Right renal cortex interstitium (tissue), 3 donors: ENCODE measurements at regions not wholly inside any gene's neighbourhood (a gene's known extent, or its start where the extent isn't known, plus 50 kb on each side); places are given as distances from the start of the nearest gene placed in this dataset.

ENCODE experiments used
- DNase-seq, 3 donors: peaks; one replicate each; pipeline ENCODE4 v3.0.0-alpha.2; 2013; ENCODE audit warnings: low read depth in 3 of 3, low spot score in 2 of 3

DNA sequence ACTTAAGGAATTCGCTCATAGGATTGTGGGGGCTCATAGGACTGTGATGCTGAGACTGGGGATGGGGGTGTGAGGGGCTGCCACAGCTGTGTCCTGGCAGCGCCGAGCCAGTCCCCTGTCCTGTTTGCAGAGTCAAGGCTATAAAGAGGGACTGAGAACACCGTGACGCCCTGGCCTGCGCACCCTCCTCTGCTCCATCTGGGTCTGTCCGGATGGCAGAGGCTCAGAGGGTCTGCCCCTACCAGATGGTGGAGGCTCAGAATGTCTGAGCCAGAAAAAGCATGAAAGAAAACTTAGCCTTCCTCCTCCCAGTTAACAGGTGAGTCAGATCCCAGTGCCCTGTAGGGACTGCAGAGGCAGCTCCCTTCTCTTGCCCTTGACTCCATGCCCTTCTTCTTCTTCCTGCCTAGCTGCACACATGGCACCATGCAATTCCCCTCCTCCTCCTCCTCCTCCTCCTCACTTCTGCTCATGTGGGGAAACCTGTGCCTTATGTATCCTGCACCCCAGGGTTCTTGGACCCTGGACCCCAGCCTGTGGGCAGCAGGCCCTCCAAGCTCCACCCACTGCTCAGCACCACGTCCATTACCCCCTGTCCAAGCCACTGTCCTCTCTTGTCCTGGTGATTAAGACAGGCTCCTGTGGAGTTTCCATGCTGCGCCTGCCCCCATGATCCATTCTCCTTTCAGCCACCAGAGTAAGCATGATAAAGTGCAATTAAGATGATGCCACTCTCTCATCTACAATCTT, 410.0 kb upstream of the SULF2 start:
- DNase-seq = no peak

DNA sequence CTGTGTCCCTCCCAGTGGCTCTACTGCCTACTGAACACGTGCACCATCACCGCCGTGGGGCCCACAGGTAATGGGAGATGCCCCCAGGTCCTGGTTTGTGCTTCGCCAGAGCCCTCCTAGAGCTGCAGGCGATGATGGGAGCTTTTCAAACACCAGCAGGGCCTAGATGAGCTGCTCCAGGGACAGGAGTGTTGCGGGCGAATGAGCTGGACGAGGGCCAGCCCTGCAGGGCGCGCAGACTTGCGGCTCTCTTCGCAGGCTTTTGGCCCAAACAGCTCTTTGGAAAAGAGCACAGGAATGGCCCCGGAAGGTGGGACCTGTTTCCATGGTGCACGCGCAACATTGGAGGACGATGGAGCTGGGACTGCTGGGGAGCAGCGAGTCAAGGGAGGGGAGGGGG, 409.3 kb upstream of the SULF2 start:
- DNase-seq = no peak

DNA sequence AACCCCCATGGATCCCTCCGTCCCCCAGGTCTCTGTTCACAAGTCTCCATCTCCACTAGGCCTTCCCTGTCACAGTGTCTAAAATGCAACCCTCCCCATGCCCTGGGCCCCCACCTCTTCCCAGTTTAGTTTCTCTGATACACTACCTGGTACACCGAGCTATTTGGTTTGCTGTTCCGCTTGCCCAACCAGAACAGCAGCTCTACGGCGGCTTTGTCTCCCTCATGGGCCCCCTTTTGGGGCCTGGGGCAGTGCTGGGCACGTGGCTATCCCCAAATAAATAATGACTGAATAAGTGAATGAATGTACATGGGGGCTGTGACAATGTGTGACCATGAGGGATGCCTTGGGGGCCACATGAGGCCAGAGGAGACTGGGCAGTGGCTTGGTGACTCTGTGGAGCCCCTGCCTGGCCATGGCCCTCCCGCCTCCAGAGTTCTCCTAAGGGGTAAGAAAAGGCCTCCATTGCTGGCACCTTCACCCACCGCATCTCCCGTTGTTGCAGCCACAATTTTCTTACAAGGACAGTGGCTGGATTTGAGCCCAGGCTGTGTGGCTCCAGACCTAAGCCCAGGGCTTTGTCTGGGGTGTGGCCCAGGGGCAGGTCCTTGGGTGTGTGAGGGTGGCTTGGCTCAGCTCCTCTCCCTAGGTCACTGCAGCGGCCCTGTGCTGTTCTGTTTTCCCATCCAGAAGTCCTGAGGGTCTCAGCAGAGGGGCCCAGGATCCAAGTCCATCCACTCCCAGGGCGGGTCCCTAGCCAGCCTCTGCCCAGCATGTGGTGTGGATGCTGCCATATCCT, 408.5 kb upstream of the SULF2 start:
- DNase-seq = no peak

DNA sequence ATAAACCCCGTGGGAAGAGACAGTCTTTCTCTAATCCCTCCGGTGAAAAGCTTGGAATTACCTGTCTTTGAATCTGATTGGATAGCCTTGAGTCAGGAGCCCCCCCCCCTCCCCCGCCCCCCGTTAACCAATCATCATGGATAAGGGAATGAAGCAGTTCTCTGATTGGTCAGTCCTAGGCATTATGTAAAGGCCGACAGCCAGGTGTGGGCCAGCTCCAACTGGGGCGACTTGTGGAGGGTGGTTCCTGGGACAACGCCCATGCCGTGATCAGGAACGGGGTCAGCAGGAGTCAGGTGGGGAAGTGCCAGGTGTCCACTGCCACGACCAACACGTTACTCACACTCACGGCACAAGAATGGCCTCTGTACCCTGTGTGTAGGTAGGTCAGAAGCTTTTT, 406.8 kb upstream of the SULF2 start:
- DNase-seq = no peak

DNA sequence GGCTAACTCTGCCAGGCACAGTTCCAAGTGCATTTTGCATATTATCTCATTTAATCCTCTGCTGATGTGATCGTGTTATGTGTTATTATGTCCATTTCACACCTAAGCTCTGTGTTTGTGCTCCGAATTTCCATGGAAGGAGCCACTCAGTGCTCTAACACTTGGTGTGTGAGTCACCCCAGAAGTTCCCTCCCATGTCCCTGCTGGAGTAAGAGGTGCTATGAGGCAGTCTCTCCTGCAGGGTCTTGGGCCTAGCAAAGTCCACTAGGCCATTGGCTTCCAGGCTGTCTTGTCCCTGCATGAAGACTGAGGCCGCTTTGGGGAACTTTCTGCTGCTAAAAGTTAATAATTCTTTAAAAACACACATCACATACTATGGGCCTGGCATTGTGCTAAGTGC, 405.9 kb upstream of the SULF2 start:
- DNase-seq = no peak

DNA sequence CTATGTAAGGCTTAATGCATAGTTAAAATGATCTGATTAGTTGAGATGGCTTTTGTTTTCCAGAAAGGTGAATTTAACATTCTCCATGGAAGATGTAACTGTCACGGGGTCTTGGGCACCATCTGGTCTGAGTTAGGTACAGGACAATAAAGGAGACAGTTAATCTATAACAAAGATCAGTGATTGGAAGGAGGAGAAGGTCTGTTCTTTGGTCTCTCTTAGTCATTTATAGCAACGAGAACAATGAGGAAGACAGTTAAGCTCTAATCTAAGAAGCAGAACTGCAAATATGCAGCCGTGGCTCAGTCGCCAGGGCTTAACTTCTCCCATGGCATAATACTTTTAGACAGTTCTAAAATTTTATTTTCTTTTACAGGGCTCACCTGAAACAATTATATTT, 405.5 kb upstream of the SULF2 start:
- no peak for DNase-seq

DNA sequence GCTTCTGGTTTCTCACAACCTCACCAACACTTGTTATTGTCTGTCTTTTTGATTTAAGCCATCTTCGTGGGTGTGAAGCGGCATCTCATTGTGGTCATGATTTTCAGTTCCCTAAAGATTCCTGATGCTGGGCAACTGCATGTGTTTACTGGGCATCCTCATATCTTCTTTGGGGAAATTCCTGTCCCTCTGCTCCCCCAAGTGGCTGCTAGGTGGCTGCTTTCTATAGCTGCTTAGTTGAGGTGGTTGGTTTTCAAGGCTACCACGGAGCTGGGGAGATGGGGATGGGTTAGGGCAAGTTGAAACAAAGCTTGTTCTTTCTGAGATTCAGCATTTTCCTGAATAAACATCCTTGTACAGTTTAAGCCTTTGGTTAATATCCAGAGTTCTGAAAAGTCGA, 403.9 kb upstream of the SULF2 start:
- DNase-seq = no peak

DNA sequence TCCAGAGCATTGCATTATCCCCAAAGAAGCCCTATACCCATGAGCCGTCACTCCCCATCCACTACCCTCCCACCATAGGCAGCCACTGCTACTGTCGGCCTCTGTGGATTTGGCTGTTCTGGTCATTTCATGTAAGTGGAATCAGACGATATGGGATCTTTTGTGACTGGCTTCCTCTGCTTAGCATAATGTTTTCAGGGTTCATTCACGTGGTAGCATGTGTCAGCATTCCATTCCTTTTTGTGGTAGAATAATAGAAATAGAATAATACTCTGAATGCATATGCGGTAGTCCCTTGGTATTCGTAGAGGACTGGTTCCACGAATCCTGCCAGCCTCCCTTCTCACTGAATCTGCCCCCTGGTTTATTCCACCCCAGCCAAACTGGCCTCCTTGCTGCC, 402.6 kb upstream of the SULF2 start:
- no peak for DNase-seq

DNA sequence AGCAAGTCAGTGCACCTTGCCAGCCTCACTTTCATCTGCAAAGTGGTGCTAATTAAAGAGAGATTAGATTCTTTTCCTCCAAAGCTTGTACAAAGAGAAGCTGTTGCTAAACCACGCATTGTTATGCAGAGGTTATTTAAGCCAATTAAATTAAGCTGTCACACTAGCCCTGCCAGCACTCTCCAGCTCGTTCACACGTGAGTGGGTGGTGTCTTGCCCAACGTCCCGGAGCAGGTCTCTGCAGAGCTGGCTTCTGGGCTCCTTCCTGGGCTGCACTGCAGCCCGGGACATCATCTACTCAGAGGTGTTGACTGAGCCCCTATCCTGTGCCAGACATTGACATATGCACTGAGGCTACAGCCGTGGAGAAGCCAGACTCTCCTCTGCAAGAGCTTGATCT, 401.6 kb upstream of the SULF2 start:
- DNase-seq = no peak

DNA sequence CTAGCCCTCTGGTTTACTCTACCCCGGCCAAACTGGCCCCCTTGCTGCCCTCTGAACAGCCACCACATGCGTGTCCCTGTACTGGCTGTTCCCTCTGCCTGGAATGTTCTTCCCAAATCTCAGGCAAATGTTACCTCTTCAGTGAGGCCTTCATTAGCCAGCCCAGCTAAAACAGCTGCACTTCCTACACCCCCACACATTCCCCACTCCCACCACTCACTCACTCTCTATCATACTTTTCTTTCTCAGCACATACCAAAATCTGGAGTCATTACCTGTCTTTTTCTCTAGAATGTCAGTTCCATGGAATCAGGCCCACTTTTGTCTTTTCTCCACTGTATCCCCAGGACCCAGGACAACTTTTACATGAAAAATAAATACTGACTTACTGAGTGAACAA, 401.2 kb upstream of the SULF2 start:
- DNase-seq = no peak

DNA sequence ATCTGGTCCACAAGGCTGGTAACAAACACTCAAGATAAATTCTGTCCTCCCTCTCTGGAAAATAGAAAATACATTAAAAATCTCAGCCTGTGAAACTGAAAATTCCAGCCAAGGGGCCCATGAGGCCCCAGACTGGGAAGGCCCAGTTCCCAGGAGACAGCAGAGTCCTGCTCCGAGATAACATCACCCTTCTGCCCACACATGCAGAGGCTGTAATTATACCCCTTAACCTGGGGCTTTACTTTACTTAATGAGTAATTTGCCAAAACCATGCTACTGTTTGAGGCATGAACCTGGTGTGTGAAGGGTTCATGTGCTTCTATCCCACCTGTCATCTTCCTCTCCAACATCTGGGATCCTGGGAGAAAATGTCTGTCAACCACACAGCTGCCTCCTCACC, 398.9 kb upstream of the SULF2 start:
- no peak for DNase-seq

DNA sequence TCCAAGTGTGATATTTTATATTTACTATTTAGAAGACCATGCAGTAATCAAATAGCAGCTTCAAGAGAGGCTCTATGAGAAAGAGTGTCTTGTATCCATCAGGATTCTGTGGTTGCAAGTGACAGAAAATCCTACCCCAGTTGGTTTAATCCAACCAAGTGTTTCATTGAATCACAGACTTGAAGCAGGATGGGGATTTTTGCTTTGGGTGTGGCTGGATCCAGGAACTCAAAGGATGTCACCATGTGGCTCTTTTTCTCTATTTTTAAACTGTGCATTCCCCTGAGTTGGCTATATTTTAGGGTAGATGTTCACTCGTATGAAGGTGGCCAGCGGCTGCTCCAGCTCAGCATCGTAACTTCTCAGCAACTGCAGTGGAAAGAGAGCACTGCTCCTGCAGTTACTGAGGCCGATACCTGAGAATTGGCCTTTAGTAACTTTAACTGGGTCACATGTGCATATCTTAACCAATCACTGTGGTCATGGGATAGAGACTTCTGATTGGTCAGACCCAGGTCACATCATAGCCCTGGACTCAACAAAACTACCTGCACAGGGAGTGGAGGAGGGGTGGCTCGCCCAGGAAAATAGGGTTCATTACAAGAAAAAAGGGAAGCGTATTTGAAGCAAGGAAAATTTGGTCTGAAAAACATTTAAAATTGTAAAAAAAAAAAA, 396.1 kb upstream of the SULF2 start:
- DNase-seq = no peak

DNA sequence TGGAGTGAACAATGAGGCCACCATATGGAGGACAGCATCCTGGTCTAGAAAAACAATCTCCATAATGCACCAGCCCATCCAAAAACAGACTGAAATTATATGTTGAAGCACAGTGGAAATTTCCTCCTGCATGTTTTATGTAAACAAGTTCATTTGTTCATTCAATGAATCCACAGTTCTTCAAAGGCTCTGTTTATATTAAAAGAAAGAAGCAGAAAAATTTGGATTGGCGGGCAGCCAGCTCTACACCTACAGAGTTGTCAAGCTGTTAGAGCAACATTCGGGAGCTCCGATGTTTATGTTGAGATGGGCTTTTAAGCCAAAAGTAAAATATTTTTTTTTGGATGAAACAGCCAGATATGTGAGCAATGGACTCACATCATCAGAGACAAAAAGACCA, 395.3 kb upstream of the SULF2 start:
- DNase-seq = no peak

DNA sequence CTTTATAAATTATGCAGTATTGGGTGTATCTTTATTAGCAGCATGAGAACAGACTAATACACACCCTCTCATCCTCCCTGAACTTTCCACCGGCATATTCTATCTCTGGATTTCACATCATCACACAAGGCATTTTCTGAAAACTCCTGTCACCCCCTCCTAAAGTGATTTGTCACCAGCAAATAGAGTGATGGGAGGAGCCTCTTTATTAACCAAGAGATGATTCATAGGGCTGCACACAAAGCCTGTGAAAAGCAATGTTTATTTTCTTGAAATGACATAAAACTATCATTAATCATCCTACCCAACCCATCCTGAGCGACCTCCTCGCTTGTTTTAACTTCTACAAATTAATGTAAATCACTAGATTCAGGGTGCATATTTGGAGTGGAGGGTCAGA, 394.7 kb upstream of the SULF2 start:
- DNase-seq = no peak

DNA sequence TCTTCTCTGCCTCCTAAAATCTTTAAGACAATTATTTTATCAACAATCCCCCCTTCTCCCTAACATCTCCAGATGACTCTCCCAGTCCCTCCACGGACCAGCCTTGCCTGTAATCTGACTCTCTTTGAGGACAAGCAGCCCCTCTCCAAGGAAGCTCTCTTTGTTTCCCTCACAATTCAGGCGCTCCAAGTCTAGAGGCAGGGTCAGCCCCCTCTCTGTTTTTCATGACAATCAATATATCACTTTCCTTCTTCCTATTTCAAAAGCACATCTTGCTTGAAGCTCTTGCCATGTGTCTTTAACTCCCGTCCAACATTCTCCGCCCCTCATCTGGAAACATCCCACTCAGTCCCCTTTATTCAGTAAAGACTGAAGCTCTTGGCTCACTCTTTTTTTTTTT, 393.4 kb upstream of the SULF2 start:
- DNase-seq = no peak

DNA sequence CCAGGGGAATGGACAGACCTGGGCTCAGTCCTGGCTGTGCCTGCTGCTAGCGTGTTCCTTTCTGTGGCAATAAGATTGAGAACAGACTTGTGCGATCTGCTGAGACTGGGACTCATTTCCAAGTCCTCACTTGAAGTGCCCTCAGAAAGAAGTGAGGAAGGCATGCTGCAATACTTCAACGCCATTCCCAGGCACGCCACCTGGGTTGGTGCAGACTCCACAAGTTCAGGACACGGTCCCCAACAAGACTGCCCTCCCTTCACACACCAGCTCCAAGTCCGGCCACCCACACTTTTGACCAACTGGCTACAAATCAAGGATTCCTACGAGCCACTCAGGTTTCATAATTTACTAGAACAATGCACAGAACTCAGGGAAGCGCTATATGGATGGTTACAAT, 391.8 kb upstream of the SULF2 start:
- no peak for DNase-seq

DNA sequence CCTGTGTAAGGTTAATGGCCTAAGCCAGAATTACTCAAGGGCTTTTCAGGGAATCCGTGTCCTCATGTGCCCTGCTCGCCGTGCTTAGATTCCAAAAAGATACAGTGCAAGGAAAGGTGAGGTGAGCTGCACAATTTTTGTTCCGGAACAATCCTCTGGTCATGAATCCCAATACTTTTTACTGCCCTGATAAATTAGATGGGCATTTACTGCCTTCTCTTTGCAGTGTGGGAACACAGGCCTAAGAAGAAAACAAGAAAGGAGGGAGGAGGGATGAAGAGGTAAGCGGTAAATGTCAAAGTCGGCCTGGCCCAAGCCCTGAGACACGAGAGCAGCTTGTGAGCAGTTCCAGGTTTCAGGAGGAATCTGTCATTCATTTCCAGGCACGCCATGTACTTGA, 390.9 kb upstream of the SULF2 start:
- DNase-seq = no peak

DNA sequence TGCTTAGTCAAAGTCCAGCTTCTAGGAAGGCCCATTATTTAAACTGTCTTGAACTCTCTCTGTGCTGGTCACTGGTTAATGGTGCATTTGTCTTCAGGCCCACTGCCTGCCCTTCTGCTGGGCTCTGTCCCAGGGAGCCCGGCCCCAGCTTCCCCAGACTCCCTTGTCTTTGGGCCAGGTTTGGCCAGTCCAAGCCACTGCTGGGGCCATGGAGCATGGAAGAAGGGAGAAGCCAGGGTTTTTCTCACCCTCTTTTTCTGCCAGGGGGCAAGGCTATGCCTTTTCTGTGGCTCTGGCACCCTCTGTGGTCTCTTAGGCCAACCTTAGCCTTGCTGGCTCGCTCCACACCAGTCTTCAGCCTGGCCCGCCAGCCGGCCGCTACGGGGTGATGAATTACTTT, 390.0 kb upstream of the SULF2 start:
- DNase-seq = no peak

DNA sequence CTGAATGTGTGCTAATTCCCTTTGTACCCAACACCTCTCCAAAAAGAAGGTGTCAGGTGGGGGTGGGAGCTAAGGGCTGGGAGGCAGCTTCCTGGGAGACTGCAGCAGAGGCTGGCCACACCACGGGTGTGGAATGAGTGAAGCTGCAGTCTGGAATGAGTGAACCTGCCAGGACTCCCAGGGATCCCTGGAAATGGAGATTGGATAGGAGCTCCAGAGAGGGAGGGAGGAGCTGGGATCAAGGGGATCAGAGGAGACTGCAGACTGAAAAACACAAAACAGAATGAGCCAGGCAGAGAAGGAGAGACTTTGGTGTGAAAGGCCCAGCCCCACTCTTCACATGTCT, 387.0 kb upstream of the SULF2 start:
- no peak for DNase-seq

DNA sequence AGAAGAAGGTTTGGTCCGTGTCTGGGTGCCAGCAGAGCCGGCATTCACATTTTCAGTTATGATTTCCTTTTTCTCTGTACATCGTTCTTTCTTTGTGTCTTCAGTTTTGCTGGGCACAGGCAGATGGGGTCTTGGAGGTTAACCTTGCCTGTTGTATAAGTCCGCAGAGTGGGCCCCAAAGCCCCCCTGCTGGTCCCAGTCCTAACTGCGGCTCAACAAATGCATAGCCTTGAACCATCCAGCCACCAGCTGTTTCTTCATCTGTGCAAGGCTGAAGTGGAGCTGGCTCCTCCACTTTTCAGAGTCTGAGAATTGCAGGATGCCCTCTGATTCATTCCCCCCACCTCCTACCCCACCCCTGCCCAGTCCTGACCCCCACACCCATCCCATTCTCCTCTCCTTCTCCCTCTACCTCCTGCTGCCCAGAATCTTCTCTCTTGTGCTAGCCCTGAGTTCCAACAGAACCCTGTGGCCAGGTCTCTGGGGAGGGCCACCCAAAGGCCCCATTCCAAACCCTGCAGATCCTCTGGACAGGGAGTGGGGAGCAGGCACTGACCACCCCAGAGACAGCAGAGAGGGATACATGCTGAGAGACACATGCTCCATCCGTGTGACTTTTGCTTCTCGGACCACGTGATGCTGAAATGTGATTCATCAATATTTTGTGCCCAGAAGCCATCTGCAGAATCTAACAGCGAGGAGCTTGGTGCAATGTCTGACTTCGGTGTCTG, 386.5 kb upstream of the SULF2 start:
- no peak for DNase-seq

DNA sequence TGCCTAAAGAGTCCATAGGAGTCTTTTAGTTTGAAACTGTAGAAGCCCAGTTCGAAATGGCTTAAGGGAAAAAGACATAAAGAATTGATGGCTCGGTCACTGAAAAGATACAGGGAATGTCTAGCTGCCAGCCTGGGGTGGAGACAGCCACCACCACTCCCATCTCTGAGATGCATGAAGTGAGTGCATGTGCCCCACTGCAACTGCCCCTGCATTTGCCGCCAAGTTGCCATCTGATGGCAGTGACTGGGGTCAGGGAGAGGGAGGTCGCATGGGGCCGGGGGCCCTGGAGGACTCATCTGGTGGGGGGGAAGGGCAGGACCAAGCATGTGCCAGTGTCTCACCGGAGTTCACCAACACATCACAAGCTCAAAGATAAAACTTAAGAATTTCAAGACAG, 385.8 kb upstream of the SULF2 start:
- DNase-seq = no peak
